H7 (cell line): ENCODE measurements at regions not wholly inside any gene's neighbourhood (a gene's known extent, or its start where the extent isn't known, plus 50 kb on each side); places are given as distances from the start of the nearest gene placed in this dataset.
"Not testable (repeated sequence)": the region's sequence is repeated elsewhere in the genome, so short reads cannot be mapped to it uniquely, and the experiment has no call there.

Source experiments
- DNase-seq: peaks from one replicate; pipeline ENCODE4 v3.0.0; 2012
- H3K27me3 ChIP-seq: 2 replicates; pipeline ENCODE4 v1.6.0; 2011; ENCODE audit warnings: mild to moderate bottlenecking, low read length; ENCODE audit not compliant: control insufficient read depth, insufficient read depth
- H3K36me3 ChIP-seq: replicated peaks from 2 replicates; pipeline ENCODE4 v1.5.1; 2011; ENCODE audit warnings: low read length; ENCODE audit not compliant: control insufficient read depth, insufficient read depth
- H3K4me3 ChIP-seq: 2 replicates; pipeline ENCODE4 v1.5.1; 2011; ENCODE audit warnings: low read depth, mild to moderate bottlenecking, control low read depth, low read length, moderate library complexity; ENCODE audit not compliant: insufficient read depth

- DNase-seq, result no peak
- H3K36me3 ChIP-seq, result no peaks in the 10 kb centered on the region
- no peak overlapping the region for H3K4me3 ChIP-seq
- H3K27me3 ChIP-seq, result no peaks in the 10 kb centered on the region
Observed at GRCh38 chr13:62489731-62490130, 1074.1 kb upstream of the PCDH20 start.

GRCh38 chr13:62483774-62484173, 1068.1 kb upstream of the PCDH20 start:
- Histone ChIP-seq H3K4me3 (no peak overlapping the region), H3K36me3 (no peaks in the 10 kb centered on the region), H3K27me3 (no peaks in the 10 kb centered on the region)
- DNase-seq, result no peak

DNA sequence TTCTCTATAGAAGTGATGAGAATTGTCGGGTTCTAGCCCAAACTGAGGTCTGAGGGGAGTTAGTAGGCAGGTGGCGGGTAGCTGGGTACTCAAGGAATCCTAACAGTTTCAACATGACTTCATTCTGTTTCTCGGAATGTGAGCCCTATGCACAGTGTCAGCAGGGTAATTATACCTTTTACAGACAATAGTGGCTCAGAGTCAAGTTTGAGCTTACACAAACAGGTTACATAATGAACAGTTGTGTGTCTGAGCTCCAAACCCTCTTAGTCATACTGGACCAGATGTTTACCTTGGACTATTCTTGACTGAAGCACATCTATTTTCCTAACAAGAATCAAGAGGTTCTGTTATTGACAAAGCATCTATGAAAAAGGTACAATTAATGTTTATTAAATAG, 1066.7 kb upstream of the PCDH20 start:
- DNase-seq, result no peak
- no peak overlapping the region for H3K4me3 ChIP-seq
- no peaks in the 10 kb centered on the region for H3K36me3 ChIP-seq
- H3K27me3 ChIP-seq, result no peaks in the 10 kb centered on the region

DNA sequence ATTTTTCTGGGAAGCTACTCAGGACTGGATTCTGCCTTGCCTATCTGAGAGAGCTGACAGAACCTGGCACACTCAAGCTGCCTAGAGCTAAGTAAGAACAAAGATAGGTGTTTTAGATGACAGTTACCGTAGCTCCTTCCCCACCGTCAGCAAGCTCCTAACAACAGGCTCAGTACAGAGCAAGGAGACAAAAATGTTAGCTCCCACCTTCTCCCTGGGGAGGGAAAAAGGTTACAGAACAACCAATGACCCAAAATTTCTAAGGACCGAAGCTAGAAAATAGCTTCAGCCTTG, 1058.2 kb upstream of the PCDH20 start:
- H3K36me3 ChIP-seq, result no peaks in the 10 kb centered on the region
- DNase-seq, result no peak
- H3K4me3 ChIP-seq, result no peak overlapping the region
- H3K27me3 ChIP-seq, result no peaks in the 10 kb centered on the region

- no peak for DNase-seq
- Histone ChIP-seq H3K4me3 (no peak overlapping the region), H3K36me3 (no peaks in the 10 kb centered on the region), H3K27me3 (no peaks in the 10 kb centered on the region)
Observed at GRCh38 chr13:62473190-62473943, 1057.7 kb upstream of the PCDH20 start.

GRCh38 chr13:62453761-62454160, 1038.1 kb upstream of the PCDH20 start:
- Histone ChIP-seq H3K4me3 (no peak overlapping the region), H3K27me3 (no peaks in the 10 kb centered on the region), H3K36me3 (no peaks in the 10 kb centered on the region)
- no peak for DNase-seq

GRCh38 chr13:62450759-62451158, 1035.1 kb upstream of the PCDH20 start:
- Histone ChIP-seq H3K4me3 (no peak overlapping the region), H3K27me3 (no peaks in the 10 kb centered on the region), H3K36me3 (no peaks in the 10 kb centered on the region)
- DNase-seq, result no peak

GRCh38 chr13:62447771-62448382, 1032.2 kb upstream of the PCDH20 start:
- H3K27me3 ChIP-seq, H3K36me3 ChIP-seq, H3K4me3 ChIP-seq, DNase-seq: not testable (repeated sequence)

DNA sequence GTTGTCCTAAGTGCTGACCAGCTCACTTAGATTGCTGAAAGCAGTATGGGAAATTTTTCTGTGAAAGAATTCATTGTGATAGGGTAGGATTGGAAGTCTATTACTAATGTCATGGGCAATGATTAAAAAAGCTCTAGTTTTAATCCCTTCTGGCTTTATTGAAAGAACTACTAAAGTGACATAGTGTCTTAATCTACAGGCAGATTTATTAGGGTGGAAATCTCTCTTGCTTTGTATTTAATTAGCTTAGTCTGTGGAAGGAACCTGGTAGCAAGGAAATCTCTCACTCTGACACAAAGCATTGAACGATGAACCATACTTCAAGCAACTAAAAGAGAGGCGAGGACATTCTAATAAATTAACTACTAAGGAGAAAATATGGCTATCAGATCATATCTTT, 1029.2 kb upstream of the PCDH20 start:
- Histone ChIP-seq H3K4me3 (no peak overlapping the region), H3K27me3 (no peaks in the 10 kb centered on the region), H3K36me3 (no peaks in the 10 kb centered on the region)
- no peak for DNase-seq

DNA sequence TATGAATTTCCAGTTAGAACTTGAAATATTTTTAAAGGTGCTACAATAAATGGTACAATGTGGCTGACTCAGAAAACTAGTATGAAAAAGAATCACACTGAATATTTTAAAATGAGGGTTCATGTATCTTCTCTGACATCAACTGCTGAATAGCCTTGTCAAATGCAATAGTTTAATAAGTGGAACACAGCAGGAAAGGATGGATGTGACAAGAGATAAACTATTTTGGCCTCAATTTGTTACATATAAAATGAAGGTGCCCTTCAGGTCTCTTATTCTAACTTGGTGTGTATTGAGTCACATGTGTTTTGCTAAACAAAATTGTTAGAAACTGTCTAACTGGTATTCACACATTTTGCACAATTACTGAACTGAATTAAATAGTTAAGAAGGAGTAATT, 1018.4 kb upstream of the PCDH20 start:
- H3K36me3 ChIP-seq, result no peaks in the 10 kb centered on the region
- no peak for DNase-seq
- H3K4me3 ChIP-seq, result no peak overlapping the region
- H3K27me3 ChIP-seq, result no peaks in the 10 kb centered on the region

DNA sequence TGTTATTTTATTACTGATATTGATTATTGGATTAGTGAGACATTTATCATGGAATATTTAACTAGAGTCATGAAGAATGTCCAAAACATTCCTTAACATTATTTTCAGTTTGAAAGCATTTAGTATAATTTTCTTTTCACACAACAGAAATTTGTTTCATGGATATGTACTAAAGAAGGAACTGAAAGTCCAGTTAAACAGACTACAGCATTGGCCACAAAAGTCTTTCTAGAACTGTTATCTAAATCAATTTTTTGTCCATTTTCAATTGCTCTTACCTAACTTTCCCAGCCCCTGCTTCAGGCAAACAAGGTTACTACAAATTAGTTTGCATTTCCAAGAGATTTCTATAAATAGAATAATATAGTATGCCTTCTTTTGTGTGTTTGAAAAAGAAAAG, 1018.0 kb upstream of the PCDH20 start:
- no peak overlapping the region for H3K4me3 ChIP-seq
- no peak for DNase-seq
- no peaks in the 10 kb centered on the region for H3K36me3 ChIP-seq
- H3K27me3 ChIP-seq, result no peaks in the 10 kb centered on the region

GRCh38 chr13:62432906-62433305, 1017.3 kb upstream of the PCDH20 start:
- Histone ChIP-seq H3K27me3 (no peaks in the 10 kb centered on the region), H3K36me3 (no peaks in the 10 kb centered on the region), H3K4me3 (no peak overlapping the region)
- peak; percentile 2 for DNase-seq

GRCh38 chr13:62432295-62432694, 1016.6 kb upstream of the PCDH20 start:
- H3K27me3 ChIP-seq, result no peaks in the 10 kb centered on the region
- DNase-seq, result no peak

DNA sequence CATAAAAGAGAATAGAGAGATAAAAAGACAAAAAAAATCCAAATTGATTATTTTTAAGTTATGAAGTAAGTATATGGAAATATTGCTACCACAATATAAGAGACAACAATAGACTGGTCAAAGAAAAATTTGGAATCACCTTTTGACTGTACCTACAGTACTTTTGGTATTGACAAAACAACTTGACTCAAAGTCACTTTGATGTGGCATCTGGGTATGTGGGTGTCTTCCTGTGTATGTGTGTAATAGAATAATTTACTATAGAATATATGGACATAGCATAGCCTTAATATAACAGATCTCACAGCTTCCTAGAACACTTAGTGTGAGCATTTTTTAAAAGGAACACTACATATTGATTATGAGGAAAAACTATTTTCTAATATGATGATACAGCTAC, 1016.2 kb upstream of the PCDH20 start:
- Histone ChIP-seq H3K27me3 (no peaks in the 10 kb centered on the region), H3K36me3 (no peaks in the 10 kb centered on the region), H3K4me3 (no peak overlapping the region)
- no peak for DNase-seq

More at GRCh38 chr13:62432295-62432694, 1016.6 kb upstream of the PCDH20 start:
- no peaks in the 10 kb centered on the region for H3K36me3 ChIP-seq
- no peak overlapping the region for H3K4me3 ChIP-seq

DNA sequence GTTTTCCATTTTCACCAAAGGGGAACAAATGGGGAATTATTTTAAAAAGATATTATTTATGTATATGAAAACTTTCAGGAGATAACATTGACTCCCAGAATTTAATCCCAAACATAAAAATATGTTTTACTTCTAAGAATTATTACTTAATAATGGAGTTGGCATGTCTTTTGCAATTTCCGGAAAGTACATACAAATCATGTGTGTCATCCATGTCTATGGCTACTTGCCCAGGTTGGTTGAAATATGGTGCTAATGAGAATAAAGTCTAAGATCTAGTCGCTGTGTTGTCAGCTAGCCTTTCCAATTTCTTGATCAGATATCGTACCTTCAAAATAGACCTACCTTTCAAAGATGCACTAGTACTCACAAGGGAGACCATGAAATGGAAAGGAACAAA, 1003.2 kb upstream of the PCDH20 start:
- Histone ChIP-seq H3K36me3 (no peaks in the 10 kb centered on the region), H3K27me3 (no peaks in the 10 kb centered on the region), H3K4me3 (no peak overlapping the region)
- no peak for DNase-seq

DNA sequence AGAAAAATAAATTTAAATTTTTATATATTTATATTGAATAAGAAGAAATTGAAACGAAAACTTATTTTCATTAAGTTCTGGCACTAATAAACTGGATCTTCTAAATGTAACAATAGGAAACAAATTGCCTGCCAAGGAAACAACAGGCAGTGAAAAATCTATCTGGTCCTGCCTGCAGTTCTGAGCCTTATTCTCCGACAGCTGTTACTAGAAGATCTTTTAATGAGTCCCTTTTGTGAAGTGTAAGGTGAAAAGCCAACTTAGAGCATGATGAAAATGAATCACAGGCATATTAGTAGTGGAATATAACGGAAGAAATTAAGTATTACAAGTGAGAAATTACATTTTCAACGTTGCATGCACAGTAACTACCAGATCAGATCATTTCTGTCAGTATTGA, 1002.7 kb upstream of the PCDH20 start:
- H3K27me3 ChIP-seq, result no peaks in the 10 kb centered on the region
- DNase-seq, result no peak
- H3K36me3 ChIP-seq, result no peaks in the 10 kb centered on the region
- no peak overlapping the region for H3K4me3 ChIP-seq
